ENCODE measurements at regions not wholly inside any gene's neighbourhood (a gene's known extent, or its start where the extent isn't known, plus 50 kb on each side); places are given as distances from the start of the nearest gene placed in this dataset.

DNA sequence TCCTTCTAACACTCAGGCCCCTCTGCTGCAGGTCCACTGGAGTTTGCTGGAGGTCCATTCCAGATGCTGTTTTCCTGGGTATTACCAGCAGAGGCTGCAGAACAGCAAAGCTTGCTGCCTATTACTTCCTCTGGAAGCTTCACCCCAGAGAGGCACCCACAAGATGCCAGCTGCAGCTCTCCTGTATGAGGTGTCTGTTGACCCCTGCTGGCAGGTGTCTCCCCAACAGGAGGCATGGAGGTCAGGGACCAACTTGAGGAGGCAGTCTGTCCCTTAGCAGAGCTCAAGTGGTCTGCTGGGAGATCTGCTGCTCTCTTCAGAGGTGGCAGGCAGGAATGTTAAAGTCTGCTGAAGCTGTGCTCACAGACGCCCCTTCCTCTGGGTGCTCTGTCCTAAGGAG lies 204.8 kb downstream of the FCRL5 start:
- TF ChIP-seq, protein P1, sequence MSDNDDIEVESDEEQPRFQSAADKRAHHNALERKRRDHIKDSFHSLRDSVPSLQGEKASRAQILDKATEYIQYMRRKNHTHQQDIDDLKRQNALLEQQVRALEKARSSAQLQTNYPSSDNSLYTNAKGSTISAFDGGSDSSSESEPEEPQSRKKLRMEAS (IDR thresholded peaks at IDR 0.05; ENCODE audit: low read depth, low read length): no peak
- TF ChIP-seq, protein P2, sequence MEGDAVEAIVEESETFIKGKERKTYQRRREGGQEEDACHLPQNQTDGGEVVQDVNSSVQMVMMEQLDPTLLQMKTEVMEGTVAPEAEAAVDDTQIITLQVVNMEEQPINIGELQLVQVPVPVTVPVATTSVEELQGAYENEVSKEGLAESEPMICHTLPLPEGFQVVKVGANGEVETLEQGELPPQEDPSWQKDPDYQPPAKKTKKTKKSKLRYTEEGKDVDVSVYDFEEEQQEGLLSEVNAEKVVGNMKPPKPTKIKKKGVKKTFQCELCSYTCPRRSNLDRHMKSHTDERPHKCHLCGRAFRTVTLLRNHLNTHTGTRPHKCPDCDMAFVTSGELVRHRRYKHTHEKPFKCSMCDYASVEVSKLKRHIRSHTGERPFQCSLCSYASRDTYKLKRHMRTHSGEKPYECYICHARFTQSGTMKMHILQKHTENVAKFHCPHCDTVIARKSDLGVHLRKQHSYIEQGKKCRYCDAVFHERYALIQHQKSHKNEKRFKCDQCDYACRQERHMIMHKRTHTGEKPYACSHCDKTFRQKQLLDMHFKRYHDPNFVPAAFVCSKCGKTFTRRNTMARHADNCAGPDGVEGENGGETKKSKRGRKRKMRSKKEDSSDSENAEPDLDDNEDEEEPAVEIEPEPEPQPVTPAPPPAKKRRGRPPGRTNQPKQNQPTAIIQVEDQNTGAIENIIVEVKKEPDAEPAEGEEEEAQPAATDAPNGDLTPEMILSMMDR (IDR thresholded peaks at IDR 0.05; ENCODE audit: low read depth, low read length): no peak

All from NB4 (cell line).